Activated CD4-positive, alpha-beta T cell treated with anti-CD3 and anti-CD28 coated beads, Interleukin-2, Interleukin-6, amounts not matched to agents 100 ng/mL and 50 ng/mL, durations not matched to agents 16 hours and 8 hours (primary cell): ENCODE measurements at regions not wholly inside any gene's neighbourhood (a gene's known extent, or its start where the extent isn't known, plus 50 kb on each side); places are given as distances from the start of the nearest gene placed in this dataset.

Source experiments
- DNase-seq: peaks from one replicate; pipeline ENCODE4 v3.0.0-alpha.2; 2020

- DNase-seq: no peak
These were observed 293.5 kb upstream of the RTL1 start for GRCh38 chr14:101196795-101197590.

DNA sequence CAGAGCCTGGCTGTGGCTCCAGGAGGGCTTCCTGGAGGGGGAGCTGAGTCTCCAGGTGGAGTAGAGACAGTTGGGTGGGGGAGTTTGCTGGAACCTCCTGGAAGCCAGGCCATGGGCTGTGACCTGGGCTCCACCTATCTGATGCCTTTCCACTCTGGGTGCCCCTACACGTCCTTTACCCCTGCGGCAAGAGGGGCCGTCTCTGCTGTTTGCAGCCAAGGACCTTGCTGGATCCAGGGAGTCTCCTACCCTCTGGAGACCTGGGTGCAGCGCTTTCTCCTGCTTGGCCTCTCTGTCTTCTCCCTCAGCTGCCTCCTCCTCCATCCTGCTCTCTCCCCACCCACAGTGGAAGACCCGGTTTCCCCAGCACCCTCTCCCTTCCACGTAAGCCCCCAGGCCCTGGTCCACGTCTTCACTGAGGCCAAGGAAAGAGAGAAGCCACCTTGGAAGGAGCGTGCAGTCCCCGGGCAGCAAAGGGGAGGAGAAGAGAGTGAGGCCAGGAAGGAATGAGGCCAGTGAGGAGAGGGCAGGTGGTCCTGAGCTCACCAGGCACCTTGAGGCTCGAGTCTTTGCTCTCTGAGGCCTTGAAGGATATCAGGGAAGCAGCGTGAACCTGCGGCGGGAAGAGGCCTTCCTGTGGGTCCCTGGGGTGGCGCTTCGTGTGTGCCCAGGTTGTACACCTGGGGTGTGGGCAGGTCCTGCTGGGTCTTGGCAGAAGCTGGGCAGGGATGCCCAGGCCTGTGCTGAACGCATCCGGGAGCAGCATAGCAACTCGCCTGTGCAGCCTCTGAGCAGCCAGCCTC lies 294.3 kb upstream of the RTL1 start:
- DNase-seq: no peak

GRCh38 chr14:101198398-101199027 lies 295.0 kb upstream of the RTL1 start:
- no peak for DNase-seq

- no peak for DNase-seq
These were observed 295.7 kb upstream of the RTL1 start for GRCh38 chr14:101199028-101199770.

- no peak for DNase-seq
These were observed 296.6 kb upstream of the RTL1 start for GRCh38 chr14:101200008-101200649.

DNA sequence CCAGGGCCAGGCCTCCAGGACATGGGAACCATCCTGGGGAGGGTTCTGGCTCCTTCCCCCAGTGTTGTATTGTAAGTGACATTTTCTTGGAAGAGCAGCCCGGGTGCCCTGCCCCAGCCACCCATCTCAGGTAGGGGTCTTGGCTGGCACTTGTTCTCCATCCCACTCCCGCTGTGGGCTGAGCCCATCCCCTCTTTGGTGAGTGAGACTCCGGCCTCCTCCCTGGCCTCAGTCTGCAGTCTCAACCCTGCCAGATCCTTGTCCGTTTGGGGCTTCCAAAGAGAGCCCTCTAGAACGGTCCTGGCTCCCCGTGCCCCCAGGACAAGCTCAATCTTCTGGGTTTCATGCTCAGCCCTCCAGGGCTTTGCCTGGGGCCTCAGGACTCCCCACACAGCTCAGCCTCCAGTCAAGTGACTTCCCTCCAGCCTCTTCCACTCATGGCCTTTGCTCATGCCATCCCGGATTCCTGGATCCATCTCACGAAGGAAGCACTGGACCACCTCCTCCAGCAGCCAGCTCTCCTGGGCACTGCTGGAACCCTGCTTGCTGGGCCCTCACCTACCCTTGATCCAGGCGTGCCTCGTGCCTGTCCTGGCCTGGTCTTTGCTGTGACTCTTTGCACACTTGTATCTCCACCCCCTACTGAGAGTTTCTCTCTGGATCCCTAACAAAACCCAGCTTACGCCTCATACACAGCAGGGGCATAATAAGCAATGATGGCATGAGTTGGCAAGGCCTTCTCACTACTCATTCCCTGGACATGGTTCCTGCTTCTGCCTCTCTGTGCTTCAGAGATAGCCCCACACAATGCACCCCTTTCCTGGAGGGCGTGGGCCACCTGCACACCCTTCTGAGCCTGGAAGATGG lies 297.4 kb upstream of the RTL1 start:
- DNase-seq: no peak

DNA sequence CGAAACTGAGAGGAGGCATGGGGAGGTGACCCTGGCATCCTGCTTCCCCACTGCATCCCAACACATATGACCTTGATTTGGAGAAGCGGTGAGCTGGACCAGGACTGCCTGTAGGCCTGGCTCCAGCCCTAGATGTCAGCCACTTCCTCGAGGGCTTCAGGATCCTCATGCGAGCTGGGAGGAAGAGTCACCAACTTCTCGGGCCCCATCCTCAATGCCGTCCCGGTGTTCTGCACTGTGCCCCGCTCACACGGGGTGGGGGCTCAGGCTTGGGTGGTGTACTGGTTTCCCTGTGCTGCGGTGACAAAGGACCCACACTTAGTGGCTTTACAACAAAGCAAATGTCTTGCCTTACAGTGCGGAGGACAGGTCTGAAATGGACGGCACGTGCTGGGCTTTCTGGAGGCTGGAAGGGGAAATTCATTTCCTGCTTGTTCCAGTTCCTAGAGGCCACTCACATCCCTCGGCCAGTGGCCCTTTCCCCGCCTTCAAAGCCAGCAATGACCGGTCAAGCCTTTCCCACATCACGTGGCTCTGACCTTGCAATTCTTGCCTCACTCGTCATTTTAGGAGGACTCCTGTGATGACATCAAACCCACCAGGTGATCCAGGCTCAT lies 298.1 kb upstream of the RTL1 start:
- no peak for DNase-seq

GRCh38 chr14:101202627-101203404 lies 299.3 kb upstream of the RTL1 start:
- DNase-seq: no peak

DNA sequence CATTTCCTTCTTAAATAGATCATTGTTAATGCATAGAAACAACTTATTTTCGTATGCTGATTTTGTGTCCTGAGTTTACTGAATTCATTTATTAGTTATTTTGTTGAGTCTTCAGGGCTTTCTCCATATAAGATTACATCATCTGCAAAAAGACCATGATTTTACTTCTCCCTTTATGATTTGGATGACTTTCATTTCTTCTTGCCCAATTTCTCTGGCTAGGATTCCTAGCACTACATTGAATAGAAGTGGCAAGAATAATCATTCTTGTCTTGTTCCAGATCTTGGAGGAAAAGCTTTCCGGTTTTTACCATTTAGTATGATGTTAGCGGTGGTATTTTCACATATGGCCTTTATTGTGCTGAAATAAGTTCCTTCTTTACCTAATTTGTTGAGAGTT lies 303.0 kb upstream of the RTL1 start:
- DNase-seq: no peak

GRCh38 chr14:101207041-101207440 lies 303.5 kb upstream of the RTL1 start:
- no peak for DNase-seq

GRCh38 chr14:101207897-101208296 lies 304.4 kb upstream of the RTL1 start:
- no peak for DNase-seq

DNA sequence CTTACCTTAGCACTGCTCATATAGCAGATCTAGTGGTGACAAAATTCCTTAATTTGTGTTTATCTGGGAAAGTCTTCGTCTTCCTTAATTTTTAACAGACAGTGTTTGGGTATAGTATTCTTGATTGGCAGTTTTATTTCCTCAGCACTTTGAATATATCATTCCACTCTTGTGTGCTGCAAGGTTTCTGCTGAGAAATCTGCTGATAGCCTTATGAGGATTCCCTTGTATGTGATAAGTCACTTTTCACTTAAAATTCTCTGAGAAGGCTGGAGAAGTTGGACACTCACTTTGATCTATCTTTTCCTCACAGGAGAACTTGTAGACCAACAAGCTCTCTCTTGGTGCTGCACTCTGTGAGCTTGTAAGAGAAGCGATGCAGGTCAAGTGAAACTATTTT lies 306.1 kb upstream of the RTL1 start:
- no peak for DNase-seq

- no peak for DNase-seq
These were observed 311.7 kb upstream of the RTL1 start for GRCh38 chr14:101215266-101215665.

DNA sequence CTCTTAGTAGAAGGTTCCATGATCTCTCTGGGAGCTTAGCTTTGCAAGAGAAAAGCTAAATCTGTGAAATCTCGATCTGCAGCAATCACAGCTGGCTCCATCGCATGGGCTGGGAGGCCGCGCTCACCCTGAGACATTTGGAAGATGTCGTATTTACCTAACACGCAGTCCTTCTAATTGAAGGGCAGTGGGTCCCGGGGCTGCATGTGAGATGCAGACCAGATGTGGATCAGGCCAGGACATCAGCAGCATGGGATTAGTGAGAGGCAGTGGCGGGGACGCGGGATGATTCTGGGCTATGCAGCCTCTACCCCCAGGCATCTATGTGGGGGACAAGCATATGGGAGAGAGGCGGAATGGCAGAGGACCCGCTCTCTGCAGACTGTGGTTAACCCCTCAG lies 312.4 kb upstream of the RTL1 start:
- no peak for DNase-seq

DNA sequence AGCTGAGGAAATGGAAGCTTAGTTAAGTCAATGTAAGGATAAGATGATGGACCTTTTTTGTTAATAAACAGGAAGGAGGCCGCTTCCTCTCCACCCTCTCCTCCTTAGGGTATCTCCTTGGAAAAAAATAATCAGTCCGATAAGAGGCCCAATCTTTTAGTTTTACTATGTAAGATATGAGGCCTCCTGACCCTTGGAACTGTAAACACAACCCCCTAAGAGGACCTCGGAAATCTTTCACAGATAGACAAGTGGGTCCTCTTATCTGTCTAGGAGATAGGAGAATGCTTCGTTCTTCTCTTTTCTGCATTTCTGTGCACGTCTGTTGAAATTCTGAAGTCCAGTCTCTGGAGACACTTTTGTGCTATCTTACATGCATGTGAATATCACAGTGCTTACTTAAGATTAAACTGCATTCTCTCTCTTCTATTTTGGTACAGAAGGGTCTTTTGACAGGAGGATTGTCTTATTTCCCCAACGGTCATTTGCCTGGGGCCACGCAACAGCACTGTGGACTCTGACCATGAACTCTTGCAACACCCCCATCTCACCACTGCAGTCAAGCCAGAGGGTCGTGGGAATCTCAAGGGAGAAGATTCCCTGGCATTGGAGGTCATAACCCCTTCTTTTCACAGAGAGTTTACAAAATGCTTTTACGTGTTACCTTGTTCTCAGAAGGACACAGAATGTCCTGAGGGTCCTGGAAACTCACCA lies 313.0 kb upstream of the RTL1 start:
- DNase-seq: no peak

DNA sequence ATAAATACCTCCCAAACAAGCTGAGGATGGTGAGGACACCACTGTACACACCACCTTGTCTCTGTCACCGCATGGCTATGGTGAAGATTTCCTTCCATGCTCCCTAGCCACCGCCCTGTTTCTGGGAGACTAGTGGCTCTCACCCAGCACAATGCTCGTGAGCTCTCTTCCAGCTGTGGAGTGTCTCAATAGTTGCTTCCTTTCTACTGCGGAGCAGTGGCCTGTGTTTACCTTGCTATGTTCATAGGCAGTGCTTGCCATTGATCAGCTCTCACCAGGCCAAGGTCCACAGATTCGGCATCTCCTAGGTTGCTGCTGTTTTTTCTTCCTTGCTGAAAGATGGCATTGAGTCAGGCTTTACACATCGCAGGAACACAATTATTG lies 313.6 kb upstream of the RTL1 start:
- no peak for DNase-seq

DNA sequence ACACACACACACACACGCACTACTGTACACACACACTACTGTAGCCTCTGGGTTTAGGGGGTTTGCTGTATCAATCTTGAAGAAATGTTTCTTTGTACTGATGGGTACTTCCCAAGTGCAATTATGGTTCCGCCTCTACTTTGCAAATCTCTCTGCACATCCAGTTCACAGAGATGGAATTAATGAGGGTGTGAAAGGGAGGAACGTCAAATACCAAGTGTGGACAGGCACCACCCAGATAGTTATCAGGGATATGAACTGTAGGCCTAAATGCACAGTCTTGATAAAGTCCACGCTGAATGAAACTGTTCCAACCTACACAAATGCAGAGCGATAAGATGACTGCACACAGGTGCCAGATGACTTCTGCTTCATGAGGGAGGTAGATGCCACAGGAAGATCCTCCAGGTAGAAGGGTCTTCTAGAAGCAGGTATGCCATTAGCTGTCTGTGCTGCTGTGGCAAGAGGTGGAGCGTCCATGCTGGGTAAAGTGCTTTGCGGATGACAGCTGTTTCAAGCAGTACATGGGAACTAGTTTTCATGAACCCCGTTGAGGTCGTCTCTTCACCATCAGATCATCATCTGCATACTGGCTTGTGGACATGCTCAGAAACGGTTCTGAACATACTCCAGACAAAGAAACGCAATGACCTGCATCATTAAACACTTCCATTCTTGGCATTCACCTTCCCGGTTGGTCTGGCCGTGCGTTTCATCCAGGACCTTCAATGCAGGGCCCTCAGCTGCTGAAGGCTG lies 314.3 kb upstream of the RTL1 start:
- no peak for DNase-seq

DNA sequence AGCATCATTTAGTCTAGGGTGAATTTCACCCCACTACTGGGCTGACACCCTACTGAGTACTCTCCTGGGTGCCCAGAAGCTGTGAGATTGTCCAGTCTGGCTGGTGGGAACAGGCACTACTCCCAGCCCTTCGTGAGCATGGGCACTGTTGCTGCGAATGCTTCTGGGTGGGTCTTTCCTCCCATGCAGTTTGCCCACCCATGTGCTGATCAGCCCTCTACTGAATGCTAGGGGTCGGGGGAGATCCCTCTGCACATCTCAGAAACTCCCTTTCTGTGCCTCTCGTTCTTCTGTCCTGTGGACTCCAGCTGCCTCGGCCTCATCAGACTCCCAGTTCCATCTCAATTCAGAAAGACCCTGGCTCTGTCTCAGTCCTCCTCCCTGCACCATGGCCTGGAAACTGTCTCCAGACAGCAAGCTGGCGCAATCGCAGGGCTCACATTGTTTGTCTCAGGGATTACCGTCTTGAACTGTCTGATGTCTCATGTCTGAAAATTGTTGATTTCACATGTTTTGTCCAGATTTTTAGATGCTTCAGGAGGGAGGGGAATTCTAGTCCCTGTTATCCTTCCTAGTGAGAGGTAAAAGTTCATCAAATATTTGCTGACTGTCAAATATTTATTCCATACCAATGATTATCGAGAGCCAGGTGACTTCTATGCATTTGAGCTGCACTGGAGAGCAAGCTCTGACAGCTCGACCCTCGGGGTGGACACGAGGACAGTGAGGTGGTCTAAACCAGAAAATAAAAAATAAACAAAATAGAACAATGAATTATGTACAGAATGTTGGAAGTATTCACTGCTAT lies 316.6 kb upstream of the RTL1 start:
- DNase-seq: no peak
